ENCODE measurements at regions not wholly inside any gene's neighbourhood (a gene's known extent, or its start where the extent isn't known, plus 50 kb on each side); places are given as distances from the start of the nearest gene placed in this dataset.

GRCh38 chr15:62559381-62559733 is 394.3 kb upstream of the C2CD4B start:
- Mint-ChIP-seq H3K27ac (ENCODE audit: unreplicated experiment) (no peak overlapping the region), H3K36me3 (ENCODE audit: unreplicated experiment) (no peaks in the 10 kb centered on the region), H3K4me1 (ENCODE audit: low read depth, unreplicated experiment) (no peaks in the 10 kb centered on the region), H3K27me3 (ENCODE audit: unreplicated experiment) (no peaks in the 10 kb centered on the region), H3K9me3 (ENCODE audit: unreplicated experiment) (peaks cover 1% of the 10 kb centered on the region), H3K4me3 (ENCODE audit: unreplicated experiment) (no peak overlapping the region)
- no peak for DNase-seq
- TF ChIP-seq CTCF (IDR thresholded peaks at IDR 0.05; ENCODE audit: partially characterized antibody, unreplicated experiment), result no peak

GRCh38 chr15:62561059-62561519 is 396.0 kb upstream of the C2CD4B start:
- peaks cover 1% of the 10 kb centered on the region for H3K9me3 Mint-ChIP-seq (ENCODE audit: unreplicated experiment)
- no peak overlapping the region for H3K4me3 Mint-ChIP-seq (ENCODE audit: unreplicated experiment)
- H3K27me3 Mint-ChIP-seq (ENCODE audit: unreplicated experiment), result no peaks in the 10 kb centered on the region
- DNase-seq, result no peak
- peaks cover 4% of the 10 kb centered on the region for H3K4me1 Mint-ChIP-seq (ENCODE audit: low read depth, unreplicated experiment)
- no peak overlapping the region for H3K27ac Mint-ChIP-seq (ENCODE audit: unreplicated experiment)
- no peaks in the 10 kb centered on the region for H3K36me3 Mint-ChIP-seq (ENCODE audit: unreplicated experiment)
- no peak for TF ChIP-seq CTCF (IDR thresholded peaks at IDR 0.05; ENCODE audit: partially characterized antibody, unreplicated experiment)

GRCh38 chr15:62561571-62561970 is 396.5 kb upstream of the C2CD4B start:
- H3K4me3 Mint-ChIP-seq (ENCODE audit: unreplicated experiment), result no peak overlapping the region
- no peaks in the 10 kb centered on the region for H3K36me3 Mint-ChIP-seq (ENCODE audit: unreplicated experiment)
- H3K27me3 Mint-ChIP-seq (ENCODE audit: unreplicated experiment), result no peaks in the 10 kb centered on the region
- H3K4me1 Mint-ChIP-seq (ENCODE audit: low read depth, unreplicated experiment), result peaks cover 4% of the 10 kb centered on the region
- TF ChIP-seq CTCF (IDR thresholded peaks at IDR 0.05; ENCODE audit: partially characterized antibody, unreplicated experiment), result no peak
- H3K27ac Mint-ChIP-seq (ENCODE audit: unreplicated experiment), result no peak overlapping the region
- DNase-seq, result no peak
- peaks cover 1% of the 10 kb centered on the region for H3K9me3 Mint-ChIP-seq (ENCODE audit: unreplicated experiment)

- no peak overlapping the region for H3K27ac Mint-ChIP-seq (ENCODE audit: unreplicated experiment)
- no peaks in the 10 kb centered on the region for H3K36me3 Mint-ChIP-seq (ENCODE audit: unreplicated experiment)
- no peak for DNase-seq
- H3K27me3 Mint-ChIP-seq (ENCODE audit: unreplicated experiment), result peaks cover 2% of the 10 kb centered on the region
- peaks cover 1% of the 10 kb centered on the region for H3K9me3 Mint-ChIP-seq (ENCODE audit: unreplicated experiment)
- H3K4me3 Mint-ChIP-seq (ENCODE audit: unreplicated experiment), result no peak overlapping the region
- H3K4me1 Mint-ChIP-seq (ENCODE audit: low read depth, unreplicated experiment), result peaks cover 4% of the 10 kb centered on the region
- no peak for TF ChIP-seq CTCF (IDR thresholded peaks at IDR 0.05; ENCODE audit: partially characterized antibody, unreplicated experiment)
Observed at GRCh38 chr15:62564886-62565633, 400.0 kb upstream of the C2CD4B start.

GRCh38 chr15:62565634-62566026 is 400.5 kb upstream of the C2CD4B start:
- no peak for DNase-seq
- Mint-ChIP-seq H3K36me3 (ENCODE audit: unreplicated experiment) (no peaks in the 10 kb centered on the region), H3K27me3 (ENCODE audit: unreplicated experiment) (peaks cover 2% of the 10 kb centered on the region), H3K4me3 (ENCODE audit: unreplicated experiment) (no peak overlapping the region), H3K4me1 (ENCODE audit: low read depth, unreplicated experiment) (peaks cover 4% of the 10 kb centered on the region), H3K27ac (ENCODE audit: unreplicated experiment) (no peak overlapping the region), H3K9me3 (ENCODE audit: unreplicated experiment) (peaks cover 1% of the 10 kb centered on the region)
- TF ChIP-seq CTCF (IDR thresholded peaks at IDR 0.05; ENCODE audit: partially characterized antibody, unreplicated experiment), result no peak

All from glutamatergic neuron (in vitro differentiated cells).